Activated CD8-positive, alpha-beta memory T cell treated with anti-CD3 and anti-CD28 coated beads, Interleukin-2, amount 10 ng/mL, durations not matched to agents 7 days and 5 days (primary cell): ENCODE measurements at regions not wholly inside any gene's neighbourhood (a gene's known extent, or its start where the extent isn't known, plus 50 kb on each side); places are given as distances from the start of the nearest gene placed in this dataset.

Experiments used
- ATAC-seq: fragments of 150-1000 bp; cut with Tn5 transposase; one replicate; pipeline ENCODE4 v1.10.0; 2021; ENCODE audit warnings: moderate library complexity
- CTCF ChIA-PET: fragments of 350-600 bp; sonication (Branson Sonifier 250); formaldehyde crosslinking; loops from one replicate; lab custom pipeline; 2021; ENCODE audit warnings: antibody characterized with exemption; lab: Charles Lee
- DNase-seq: peaks from one replicate; pipeline ENCODE4 v3.0.0-alpha.2; 2020
- H3K27ac Mint-ChIP-seq: one replicate; pipeline ENCODE4 v1.8.0; 2021; ENCODE audit warnings: mild to moderate bottlenecking, mixed read lengths
- H3K27me3 Mint-ChIP-seq: one replicate; pipeline ENCODE4 v1.8.0; 2021; ENCODE audit warnings: mixed read lengths
- H3K36me3 Mint-ChIP-seq: one replicate; pipeline ENCODE4 v1.8.0; 2021; ENCODE audit warnings: mild to moderate bottlenecking, mixed read lengths
- H3K4me1 Mint-ChIP-seq: one replicate; pipeline ENCODE4 v1.8.0; 2021; ENCODE audit warnings: mixed read lengths
- H3K4me3 Mint-ChIP-seq: one replicate; pipeline ENCODE4 v1.8.0; 2021; ENCODE audit warnings: mild to moderate bottlenecking, moderate library complexity, mixed read lengths
- H3K9me3 Mint-ChIP-seq: one replicate; pipeline ENCODE4 v1.8.0; 2022; ENCODE audit warnings: low read depth, mixed read lengths

DNA sequence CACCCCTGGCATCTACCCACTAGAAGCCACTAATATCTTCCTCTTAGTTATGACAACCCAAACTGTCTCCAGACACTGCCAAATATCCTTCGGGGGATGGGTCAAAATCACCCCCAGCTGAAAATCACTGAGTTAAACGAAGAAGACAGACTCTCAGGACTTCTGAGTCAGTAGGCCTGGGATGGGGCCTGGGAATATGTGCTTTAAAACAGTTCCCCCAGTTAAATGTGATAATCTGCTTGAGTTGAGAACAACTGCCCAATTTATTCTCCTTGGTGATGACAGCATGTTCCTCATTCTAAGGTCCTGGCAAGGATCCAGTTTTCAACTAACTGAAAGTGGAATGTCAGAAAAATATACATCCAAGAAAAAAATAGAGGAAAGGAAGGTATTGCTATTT, 52.4 kb downstream of the CBLL2 start:
- Mint-ChIP-seq H3K4me1 (no peaks in the 10 kb centered on the region), H3K36me3 (no peaks in the 10 kb centered on the region), H3K4me3 (no peak overlapping the region), H3K27ac (no peak overlapping the region), H3K9me3 (no peaks in the 10 kb centered on the region), H3K27me3 (no peaks in the 10 kb centered on the region)
- CTCF ChIA-PET: no interaction called here
- no peak for ATAC-seq
- no peak for DNase-seq

DNA sequence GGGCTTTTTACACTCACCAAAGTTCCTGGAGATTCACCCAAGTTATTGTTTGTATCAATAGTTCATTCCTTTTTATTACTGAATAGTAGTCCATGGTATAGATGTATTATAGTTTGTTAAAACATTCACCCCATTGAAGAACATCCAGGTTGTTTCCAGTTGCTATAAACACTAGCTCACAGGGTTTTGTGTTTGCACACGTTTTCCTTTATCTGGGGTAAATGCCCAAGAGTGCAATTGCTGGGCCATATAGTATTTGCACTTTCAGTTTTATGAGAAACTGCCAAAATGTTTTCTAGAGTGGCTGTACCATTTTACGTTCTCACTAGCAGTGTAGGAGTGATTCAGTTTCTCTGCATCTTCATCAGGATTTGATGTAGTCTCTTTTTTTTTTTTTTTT, 57.1 kb downstream of the CBLL2 start:
- Mint-ChIP-seq H3K4me1 (no peaks in the 10 kb centered on the region), H3K36me3 (no peaks in the 10 kb centered on the region), H3K4me3 (no peak overlapping the region), H3K27ac (no peak overlapping the region), H3K9me3 (no peaks in the 10 kb centered on the region), H3K27me3 (no peaks in the 10 kb centered on the region)
- DNase-seq: no peak
- CTCF ChIA-PET: no interaction called here
- no peak for ATAC-seq

DNA sequence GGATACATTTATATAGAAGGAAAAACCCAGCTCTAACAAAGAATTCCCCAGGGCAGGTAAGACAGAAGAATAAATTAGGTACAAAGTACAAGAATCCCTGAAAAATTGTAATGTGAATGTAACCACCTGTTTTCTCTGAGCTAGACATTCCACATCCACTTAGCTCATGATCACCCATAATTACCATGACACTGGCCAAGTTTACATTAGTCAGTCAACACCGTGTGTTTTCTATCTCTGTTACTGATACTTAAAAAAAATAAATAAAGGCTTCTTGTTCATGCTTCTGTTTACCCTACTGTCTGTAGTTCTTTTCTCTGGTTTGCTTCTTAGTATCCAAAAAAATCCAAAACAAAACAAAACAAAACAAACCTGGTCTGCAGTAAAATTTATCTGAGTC, 66.0 kb downstream of the CBLL2 start:
- H3K4me3 Mint-ChIP-seq: no peak overlapping the region
- CTCF ChIA-PET: no interaction called here

DNA sequence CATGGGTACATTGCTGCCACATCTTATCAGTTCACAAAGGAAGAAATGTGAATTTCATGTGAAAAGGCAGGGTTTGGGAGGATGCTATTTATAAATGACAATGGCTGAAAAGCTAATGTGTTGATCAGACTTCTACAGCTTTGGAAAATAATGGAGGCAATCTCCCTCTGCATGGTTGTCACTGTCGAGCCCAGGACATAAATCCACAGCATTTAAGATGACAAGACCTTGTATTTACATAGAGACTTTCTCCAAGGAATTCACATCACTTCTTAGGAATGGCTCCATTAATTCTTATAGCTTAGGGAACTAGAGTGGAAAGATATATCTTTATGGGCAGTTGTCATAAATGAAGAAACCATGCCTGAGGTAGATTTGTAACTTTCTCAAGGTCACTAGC, 66.7 kb downstream of the CBLL2 start:
- Mint-ChIP-seq H3K9me3 (no peaks in the 10 kb centered on the region), H3K4me1 (no peaks in the 10 kb centered on the region), H3K4me3 (no peak overlapping the region), H3K27me3 (no peaks in the 10 kb centered on the region), H3K36me3 (no peaks in the 10 kb centered on the region), H3K27ac (no peak overlapping the region)
- no peak for ATAC-seq
- CTCF ChIA-PET: no interaction called here
- no peak for DNase-seq

More for the DNA sequence above, 66.0 kb downstream of the CBLL2 start:
- DNase-seq (no peak), ATAC-seq (no peak)
- Mint-ChIP-seq H3K4me1 (no peaks in the 10 kb centered on the region), H3K36me3 (no peaks in the 10 kb centered on the region), H3K9me3 (no peaks in the 10 kb centered on the region), H3K27ac (no peak overlapping the region), H3K27me3 (no peaks in the 10 kb centered on the region)

DNA sequence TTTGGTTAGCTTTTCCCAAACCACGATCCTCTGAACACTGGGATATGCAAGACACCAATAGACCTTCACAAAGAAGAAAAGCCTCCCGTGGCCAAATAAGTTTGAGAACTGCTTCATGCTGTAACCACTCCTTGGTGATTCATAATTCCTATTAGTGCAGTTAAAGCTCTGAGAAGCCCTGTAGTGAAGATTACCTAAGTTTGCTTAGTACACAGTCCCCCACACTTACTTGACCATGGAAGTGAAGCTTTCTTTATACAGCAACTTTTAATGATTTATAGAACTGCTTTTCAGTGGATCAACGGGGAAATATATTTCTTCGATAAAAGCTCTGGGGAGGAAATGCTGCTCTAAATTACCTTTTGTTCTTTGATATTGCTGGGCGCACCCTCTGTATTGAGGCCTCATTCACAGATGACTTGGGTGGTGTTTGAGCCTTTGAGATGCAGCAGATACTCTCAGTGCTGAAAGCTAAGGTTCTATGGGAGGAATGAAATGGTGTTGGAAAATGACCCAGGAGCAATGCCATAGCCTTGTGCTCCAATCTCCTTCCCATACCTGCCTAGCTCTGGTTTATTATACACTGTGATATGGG, 67.4 kb downstream of the CBLL2 start:
- Mint-ChIP-seq H3K4me1 (no peaks in the 10 kb centered on the region), H3K9me3 (no peaks in the 10 kb centered on the region), H3K36me3 (no peaks in the 10 kb centered on the region), H3K27me3 (no peaks in the 10 kb centered on the region), H3K4me3 (no peak overlapping the region), H3K27ac (no peak overlapping the region)
- DNase-seq (no peak), ATAC-seq (no peak)
- CTCF ChIA-PET: no interaction called here

DNA sequence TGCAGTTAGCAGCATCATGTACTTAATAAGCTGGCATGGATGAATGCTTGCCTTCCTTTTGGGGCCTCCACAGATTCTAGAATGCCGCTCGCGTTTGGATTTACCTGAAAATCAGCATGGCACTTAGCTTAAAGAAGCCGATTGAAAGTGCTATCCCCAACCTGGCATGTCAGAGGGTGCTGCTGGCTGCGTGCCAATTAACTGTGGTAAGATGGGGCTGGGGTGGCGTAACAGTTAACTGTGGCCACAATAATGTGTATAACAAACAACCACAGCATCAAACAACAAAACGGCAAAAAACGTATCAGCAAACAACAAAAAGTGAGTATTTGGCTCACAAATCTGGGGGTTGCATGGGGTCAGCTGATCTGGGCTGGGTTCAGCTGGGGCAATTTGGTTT, 70.5 kb downstream of the CBLL2 start:
- no peak for ATAC-seq
- Mint-ChIP-seq H3K27ac (no peak overlapping the region), H3K9me3 (no peaks in the 10 kb centered on the region), H3K36me3 (no peaks in the 10 kb centered on the region), H3K4me3 (no peak overlapping the region), H3K4me1 (no peaks in the 10 kb centered on the region), H3K27me3 (no peaks in the 10 kb centered on the region)
- CTCF ChIA-PET: no interaction called here
- no peak for DNase-seq

DNA sequence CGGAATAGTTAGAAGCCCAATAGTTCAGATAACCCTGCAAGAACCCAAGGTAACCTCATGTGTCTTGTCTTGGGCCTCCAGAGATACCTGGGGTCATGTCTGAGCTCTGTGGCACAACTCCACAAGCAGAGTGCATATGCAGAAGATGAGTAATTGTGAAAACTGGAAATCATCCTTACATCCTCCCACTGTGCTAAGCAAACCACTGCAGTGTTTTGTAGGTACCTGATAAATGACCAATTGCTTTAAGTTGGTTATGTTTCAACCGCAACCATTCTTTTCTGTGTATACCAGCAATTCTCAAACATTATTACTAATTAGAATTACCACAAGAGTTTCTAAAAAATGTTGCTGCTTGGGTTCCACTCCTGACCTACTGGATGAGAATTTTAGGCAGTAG, 73.2 kb downstream of the CBLL2 start:
- Mint-ChIP-seq H3K4me3 (no peak overlapping the region), H3K9me3 (no peaks in the 10 kb centered on the region), H3K4me1 (no peaks in the 10 kb centered on the region), H3K27ac (no peak overlapping the region), H3K36me3 (no peaks in the 10 kb centered on the region), H3K27me3 (no peaks in the 10 kb centered on the region)
- no peak for DNase-seq
- CTCF ChIA-PET: no interaction called here
- ATAC-seq: no peak

DNA sequence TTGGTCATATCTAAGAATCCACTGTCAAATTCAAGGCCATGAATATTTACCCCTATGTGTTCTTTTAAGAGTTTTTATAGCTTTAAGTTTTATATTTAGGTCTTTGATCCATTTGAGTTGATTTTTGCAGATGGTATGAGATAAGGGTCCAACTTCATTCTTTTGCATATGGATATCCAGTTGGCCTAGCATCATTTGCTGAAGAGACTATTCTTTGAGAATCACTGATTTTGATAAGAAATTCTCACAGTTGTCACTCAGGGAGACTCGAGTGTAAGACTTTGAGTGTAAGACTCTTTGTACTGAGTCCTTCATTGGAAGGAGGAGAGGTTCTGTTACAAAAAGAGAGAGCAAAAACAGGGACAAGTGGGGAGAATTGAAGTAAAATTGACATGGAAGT, 74.8 kb downstream of the CBLL2 start:
- Mint-ChIP-seq H3K36me3 (no peaks in the 10 kb centered on the region), H3K4me1 (no peaks in the 10 kb centered on the region), H3K4me3 (no peak overlapping the region), H3K27me3 (no peaks in the 10 kb centered on the region), H3K27ac (no peak overlapping the region), H3K9me3 (no peaks in the 10 kb centered on the region)
- no peak for DNase-seq
- ATAC-seq: no peak
- CTCF ChIA-PET: no interaction called here

DNA sequence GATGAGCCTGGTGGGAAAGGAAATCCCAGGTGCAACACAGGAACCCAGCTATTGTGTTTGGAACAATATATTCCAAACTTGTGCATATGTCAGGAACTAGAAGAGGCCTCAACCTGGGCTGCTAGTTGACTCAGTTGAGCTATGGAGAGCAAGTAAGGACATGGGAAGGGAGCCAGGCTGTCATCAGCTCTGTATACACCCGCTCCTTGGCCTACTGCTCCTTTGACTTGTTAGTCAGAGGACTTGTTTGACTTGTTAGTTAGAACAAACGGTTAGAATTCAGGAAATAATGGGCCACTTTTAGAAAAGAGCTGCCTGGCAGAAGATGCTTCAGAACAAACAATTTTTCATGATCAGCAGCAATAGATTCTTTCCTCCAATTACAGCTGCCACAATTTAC, 76.4 kb downstream of the CBLL2 start:
- CTCF ChIA-PET: no interaction called here
- ATAC-seq (no peak), DNase-seq (no peak)
- Mint-ChIP-seq H3K9me3 (no peaks in the 10 kb centered on the region), H3K4me1 (no peaks in the 10 kb centered on the region), H3K36me3 (no peaks in the 10 kb centered on the region), H3K27me3 (no peaks in the 10 kb centered on the region), H3K4me3 (no peak overlapping the region), H3K27ac (no peak overlapping the region)

DNA sequence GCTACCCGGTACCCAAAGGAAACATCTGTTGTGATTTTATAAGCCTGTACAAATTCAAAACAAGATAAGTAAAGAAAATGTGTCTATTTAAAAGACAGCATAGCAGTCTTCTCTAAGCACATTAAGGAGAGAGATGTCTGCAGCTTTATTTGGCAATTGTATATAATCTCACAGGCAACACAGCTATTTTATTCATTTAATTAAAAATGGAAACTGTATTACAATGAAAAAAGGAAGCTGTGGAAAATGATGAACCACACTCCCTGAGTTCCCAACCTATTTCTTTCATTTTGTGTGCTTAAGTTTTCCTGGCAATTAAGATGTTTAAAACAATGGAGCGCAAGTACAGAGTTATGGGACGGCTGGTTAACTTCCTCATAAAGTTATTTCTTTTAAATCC, 78.4 kb downstream of the CBLL2 start:
- no peak for ATAC-seq
- no peak for DNase-seq
- Mint-ChIP-seq H3K9me3 (no peaks in the 10 kb centered on the region), H3K27me3 (no peaks in the 10 kb centered on the region), H3K36me3 (no peaks in the 10 kb centered on the region), H3K4me1 (no peaks in the 10 kb centered on the region), H3K4me3 (no peak overlapping the region), H3K27ac (no peak overlapping the region)
- CTCF ChIA-PET: no interaction called here

DNA sequence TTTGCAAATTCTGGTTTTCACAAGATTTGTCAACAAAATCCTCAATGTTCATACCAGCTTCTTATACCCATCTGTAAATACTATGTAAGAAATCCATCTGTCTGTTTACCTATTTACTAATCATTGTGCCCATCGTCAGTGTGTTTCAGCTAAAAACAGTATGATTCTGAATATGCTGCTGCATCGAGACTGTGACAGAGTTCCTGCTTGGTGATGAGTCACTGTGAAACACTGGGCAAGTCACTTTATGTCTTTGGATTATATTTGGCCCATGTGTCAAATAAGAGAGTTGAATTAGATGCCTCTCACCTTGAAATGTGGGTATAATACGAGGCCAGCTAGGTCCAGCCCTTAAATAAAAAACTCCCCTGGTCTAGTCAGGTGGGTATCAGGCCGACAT, 79.3 kb downstream of the CBLL2 start:
- no peak for ATAC-seq
- Mint-ChIP-seq H3K9me3 (no peaks in the 10 kb centered on the region), H3K27ac (no peak overlapping the region), H3K27me3 (no peaks in the 10 kb centered on the region), H3K4me3 (no peak overlapping the region), H3K4me1 (no peaks in the 10 kb centered on the region), H3K36me3 (no peaks in the 10 kb centered on the region)
- CTCF ChIA-PET: no interaction called here
- DNase-seq: no peak

DNA sequence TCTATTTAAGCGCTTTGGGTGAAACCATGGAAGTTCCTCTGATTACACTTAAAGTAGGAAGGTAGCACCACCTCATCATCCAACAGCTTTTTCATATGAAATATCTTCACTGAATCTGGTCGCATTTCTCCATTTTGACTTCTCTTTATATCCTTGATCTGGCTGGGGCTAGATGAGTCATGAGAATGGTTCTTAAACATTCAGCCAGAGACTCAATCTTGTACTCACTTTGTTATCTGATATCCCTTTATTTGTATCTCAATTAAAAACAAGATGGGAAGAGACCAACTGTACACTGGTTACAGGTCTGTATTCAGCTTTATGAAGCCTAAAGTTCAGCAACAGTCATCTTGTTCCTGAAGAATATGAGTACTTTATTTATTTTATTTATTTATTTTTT, 84.9 kb downstream of the CBLL2 start:
- CTCF ChIA-PET: no interaction called here
- H3K36me3 Mint-ChIP-seq: no peaks in the 10 kb centered on the region
- no peaks in the 10 kb centered on the region for H3K4me1 Mint-ChIP-seq

DNA sequence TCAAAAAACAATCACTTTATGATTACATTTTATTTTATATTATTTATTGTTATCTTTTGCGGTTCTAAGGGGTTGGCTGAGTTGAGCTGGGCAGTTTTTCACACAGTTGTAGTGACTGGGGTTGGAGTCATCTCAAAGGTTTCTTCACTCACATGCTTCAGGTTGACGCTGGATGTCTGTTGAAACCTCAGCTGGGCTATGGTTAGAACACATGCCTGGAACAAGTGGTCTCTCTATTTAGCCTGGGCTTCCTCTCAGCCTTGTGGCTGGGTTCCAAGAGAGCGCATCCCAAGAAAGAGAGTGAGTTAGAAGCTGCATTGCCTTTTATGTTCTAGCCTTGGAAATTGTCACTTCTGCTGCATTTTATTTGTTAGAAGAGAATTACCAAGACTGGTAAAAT, 87.4 kb downstream of the CBLL2 start:
- H3K36me3 Mint-ChIP-seq: no peaks in the 10 kb centered on the region
- no peaks in the 10 kb centered on the region for H3K27me3 Mint-ChIP-seq
- ATAC-seq: no peak
- CTCF ChIA-PET: no interaction called here
- H3K9me3 Mint-ChIP-seq: no peaks in the 10 kb centered on the region
- H3K4me1 Mint-ChIP-seq: no peaks in the 10 kb centered on the region
- H3K27ac Mint-ChIP-seq: no peak overlapping the region
- no peak for DNase-seq
- H3K4me3 Mint-ChIP-seq: no peak overlapping the region

More for the DNA sequence above, 84.9 kb downstream of the CBLL2 start:
- H3K27ac Mint-ChIP-seq: no peak overlapping the region
- H3K4me3 Mint-ChIP-seq: no peak overlapping the region
- DNase-seq (no peak), ATAC-seq (no peak)
- no peaks in the 10 kb centered on the region for H3K9me3 Mint-ChIP-seq
- no peaks in the 10 kb centered on the region for H3K27me3 Mint-ChIP-seq

DNA sequence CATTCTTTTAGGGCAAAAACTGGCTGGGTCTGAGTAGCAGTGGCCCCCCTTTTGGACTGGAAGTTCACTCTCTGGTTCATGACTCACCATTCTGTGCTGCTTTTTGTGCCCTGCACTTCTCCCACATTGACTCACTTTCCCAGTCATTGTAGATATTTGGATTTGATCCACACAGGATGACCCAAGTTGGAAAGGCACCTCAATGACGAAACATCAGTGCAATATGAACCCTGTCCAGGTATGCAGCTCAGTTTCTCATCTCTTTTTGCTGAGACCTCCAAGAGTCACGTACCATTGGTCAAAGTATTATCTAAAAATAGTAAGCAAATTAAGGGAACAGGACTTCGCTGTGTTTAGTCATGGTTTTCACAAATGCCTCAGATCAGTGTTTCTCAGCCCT, 92.7 kb downstream of the CBLL2 start:
- no peaks in the 10 kb centered on the region for H3K9me3 Mint-ChIP-seq

DNA sequence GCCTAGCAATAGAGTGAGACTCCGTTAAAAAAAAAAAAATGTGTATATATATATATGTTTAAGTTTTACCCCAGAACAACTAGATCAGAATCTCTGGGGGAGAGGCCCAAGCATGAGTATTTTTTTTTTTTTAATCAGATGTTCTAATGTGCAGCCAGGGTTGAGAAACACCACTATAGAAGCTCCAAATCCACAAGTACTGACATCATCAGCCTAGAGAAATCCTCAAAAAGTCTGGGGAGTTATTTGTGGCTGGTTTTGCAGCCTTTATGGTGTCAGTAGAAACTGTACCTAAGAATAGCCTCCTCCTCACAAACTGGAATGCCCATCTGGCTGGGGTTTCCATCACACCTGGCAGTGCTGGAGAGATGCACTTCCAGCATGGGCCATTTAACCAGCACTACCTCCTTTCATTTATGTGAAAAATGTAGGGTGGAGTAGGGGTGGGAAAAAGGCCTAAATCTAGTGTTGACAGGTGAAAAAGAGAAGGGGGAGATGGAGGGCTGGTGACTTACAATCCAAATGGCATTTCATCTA, 93.5 kb downstream of the CBLL2 start:
- no peaks in the 10 kb centered on the region for H3K4me1 Mint-ChIP-seq
- H3K36me3 Mint-ChIP-seq: no peaks in the 10 kb centered on the region
- no peak overlapping the region for H3K4me3 Mint-ChIP-seq
- CTCF ChIA-PET: no interaction called here
- H3K27me3 Mint-ChIP-seq: no peaks in the 10 kb centered on the region
- ATAC-seq (no peak), DNase-seq (no peak)
- no peaks in the 10 kb centered on the region for H3K9me3 Mint-ChIP-seq
- H3K27ac Mint-ChIP-seq: no peak overlapping the region

More for the DNA sequence above, 92.7 kb downstream of the CBLL2 start:
- Mint-ChIP-seq H3K27ac (no peak overlapping the region), H3K4me1 (no peaks in the 10 kb centered on the region), H3K36me3 (no peaks in the 10 kb centered on the region), H3K27me3 (no peaks in the 10 kb centered on the region), H3K4me3 (no peak overlapping the region)
- ATAC-seq: no peak
- DNase-seq: no peak
- CTCF ChIA-PET: no interaction called here
